ENCODE measurements at regions not wholly inside any gene's neighbourhood (a gene's known extent, or its start where the extent isn't known, plus 50 kb on each side); places are given as distances from the start of the nearest gene placed in this dataset.

DNA sequence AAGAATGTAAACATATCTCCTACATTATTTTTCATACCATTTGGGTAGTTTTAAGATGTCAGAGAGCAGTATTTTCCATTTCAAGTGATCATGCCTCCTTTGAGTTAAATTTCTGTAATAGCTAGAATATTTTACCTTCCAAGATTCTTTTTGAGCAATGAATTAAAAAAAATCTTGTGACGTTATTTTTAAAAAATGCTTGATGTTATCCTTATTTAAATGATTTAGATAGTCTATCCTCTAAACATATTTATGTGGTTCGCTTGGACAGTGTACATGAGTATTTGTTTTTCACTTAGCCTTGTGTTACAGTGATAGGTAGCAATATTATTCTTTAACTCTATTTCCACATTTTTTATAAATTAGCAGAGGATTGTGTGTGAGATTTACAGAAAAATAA lies 639.2 kb upstream of the CDH2 start:
- ATAC-seq (no peak), DNase-seq (ENCODE audit: low read depth in 1 of 2, low spot score in 1 of 2) (no peak), FAIRE-seq (no peak)
- no peak overlapping the region for H3K4me3 ChIP-seq
- CTCF ChIA-PET, result no interaction called here
- POLR2A ChIA-PET, result no interaction called here
- WGBS (ENCODE audit: missing lambda C conversion rate), result 24% methylated on average over 2 of the region's 2 CpGs
- no peak for TF ChIP-seq HEYL (CRISPR knock-in tag; IDR thresholded peaks at IDR 0.05)
- TF ChIP-seq JUN (IDR thresholded peaks at IDR 0.05), result no peak
- no peak for TF ChIP-seq BHLHE40 (IDR thresholded peaks at IDR 0.05; ENCODE audit: low read depth, low read length)
- TF ChIP-seq ATOH8 (CRISPR knock-in tag; IDR thresholded peaks at IDR 0.05; ENCODE audit: low read depth), result no peak
- no peak for TF ChIP-seq PHF8 (IDR thresholded peaks at IDR 0.05; ENCODE audit: borderline replicate concordance, low read depth)
- no peak for TF ChIP-seq TP53 (CRISPR knock-in tag; IDR thresholded peaks at IDR 0.05)
- TF ChIP-seq, protein P1, sequence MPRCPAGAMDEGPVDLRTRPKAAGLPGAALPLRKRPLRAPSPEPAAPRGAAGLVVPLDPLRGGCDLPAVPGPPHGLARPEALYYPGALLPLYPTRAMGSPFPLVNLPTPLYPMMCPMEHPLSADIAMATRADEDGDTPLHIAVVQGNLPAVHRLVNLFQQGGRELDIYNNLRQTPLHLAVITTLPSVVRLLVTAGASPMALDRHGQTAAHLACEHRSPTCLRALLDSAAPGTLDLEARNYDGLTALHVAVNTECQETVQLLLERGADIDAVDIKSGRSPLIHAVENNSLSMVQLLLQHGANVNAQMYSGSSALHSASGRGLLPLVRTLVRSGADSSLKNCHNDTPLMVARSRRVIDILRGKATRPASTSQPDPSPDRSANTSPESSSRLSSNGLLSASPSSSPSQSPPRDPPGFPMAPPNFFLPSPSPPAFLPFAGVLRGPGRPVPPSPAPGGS (IDR thresholded peaks at IDR 0.05), result no peak
- TF ChIP-seq, protein P2, sequence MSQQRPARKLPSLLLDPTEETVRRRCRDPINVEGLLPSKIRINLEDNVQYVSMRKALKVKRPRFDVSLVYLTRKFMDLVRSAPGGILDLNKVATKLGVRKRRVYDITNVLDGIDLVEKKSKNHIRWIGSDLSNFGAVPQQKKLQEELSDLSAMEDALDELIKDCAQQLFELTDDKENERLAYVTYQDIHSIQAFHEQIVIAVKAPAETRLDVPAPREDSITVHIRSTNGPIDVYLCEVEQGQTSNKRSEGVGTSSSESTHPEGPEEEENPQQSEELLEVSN (IDR thresholded peaks at IDR 0.05; ENCODE audit: borderline replicate concordance, low read depth), result no peak
- H3K27ac ChIP-seq, result no peak overlapping the region
- H3K4me2 ChIP-seq, result no peak overlapping the region
- H3K4me1 ChIP-seq, result no peaks in the 10 kb centered on the region
- no peaks in the 10 kb centered on the region for H3K9me3 ChIP-seq

DNA sequence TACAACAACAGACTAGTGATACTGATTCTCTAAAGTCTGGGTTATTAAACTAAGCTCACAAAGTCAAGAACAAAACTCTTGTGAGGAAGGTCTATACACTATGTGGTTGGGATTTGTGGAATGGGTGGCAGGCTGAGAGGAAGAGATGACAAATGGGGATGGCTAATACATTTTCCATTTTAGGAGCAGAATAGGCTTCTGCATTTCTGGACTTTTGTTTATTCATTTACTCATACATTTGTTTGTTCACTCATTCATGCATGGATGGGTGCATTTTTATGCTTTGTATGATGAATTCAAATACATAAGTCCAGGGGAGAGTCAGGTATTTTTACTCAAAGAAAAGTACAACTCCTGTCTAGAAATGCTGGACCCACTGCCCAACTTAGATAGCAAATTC lies 637.4 kb upstream of the CDH2 start:
- ATAC-seq, result no peak
- FAIRE-seq, result no peak
- DNase-seq (ENCODE audit: low read depth in 1 of 2, low spot score in 1 of 2), result no peak
- Histone ChIP-seq H3K4me2 (no peak overlapping the region), H3K27ac (no peak overlapping the region), H3K9me3 (no peaks in the 10 kb centered on the region), H3K4me1 (no peaks in the 10 kb centered on the region), H3K4me3 (no peak overlapping the region)
- ChIA-PET CTCF (no interaction called here), POLR2A (no interaction called here)
- no peak for TF ChIP-seq CBX2 (IDR thresholded peaks at IDR 0.05; ENCODE audit: borderline replicate concordance, low read depth)
- TF ChIP-seq, protein P1 (IDR thresholded peaks at IDR 0.05), result no peak
- no peak for TF ChIP-seq HOXA7 (CRISPR knock-in tag; IDR thresholded peaks at IDR 0.05)

DNA sequence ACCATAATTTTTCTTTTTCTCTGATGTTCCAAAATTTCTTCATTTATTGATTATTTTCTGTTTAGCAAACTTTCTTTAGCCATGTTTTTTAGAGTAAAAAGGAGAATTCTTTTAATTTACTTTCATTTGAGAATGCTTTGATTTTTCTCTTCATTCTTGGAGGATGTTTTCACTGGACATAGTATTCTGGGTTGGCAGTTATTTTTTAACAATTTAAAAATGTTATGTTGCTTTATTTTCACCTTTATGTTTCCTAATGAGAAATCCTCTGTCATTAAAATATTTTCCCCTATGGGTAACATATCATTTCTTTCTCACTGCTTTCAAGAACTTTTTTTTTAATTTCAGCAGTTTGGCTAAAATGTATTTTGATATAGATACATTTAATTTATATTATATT lies 631.4 kb upstream of the CDH2 start:
- FAIRE-seq (no peak), DNase-seq (ENCODE audit: low read depth in 1 of 2, low spot score in 1 of 2) (no peak), ATAC-seq (no peak)
- no peak overlapping the region for H3K4me2 ChIP-seq
- ChIA-PET POLR2A (no interaction called here), CTCF (no interaction called here)
- TF ChIP-seq CBX8 (IDR thresholded peaks at IDR 0.05), result no peak
- no peak for TF ChIP-seq USF2 (IDR thresholded peaks at IDR 0.05)
- no peak for TF ChIP-seq JUN (IDR thresholded peaks at IDR 0.05)
- TF ChIP-seq TFCP2L1 (CRISPR knock-in tag; IDR thresholded peaks at IDR 0.05), result no peak
- TF ChIP-seq, protein P3, sequence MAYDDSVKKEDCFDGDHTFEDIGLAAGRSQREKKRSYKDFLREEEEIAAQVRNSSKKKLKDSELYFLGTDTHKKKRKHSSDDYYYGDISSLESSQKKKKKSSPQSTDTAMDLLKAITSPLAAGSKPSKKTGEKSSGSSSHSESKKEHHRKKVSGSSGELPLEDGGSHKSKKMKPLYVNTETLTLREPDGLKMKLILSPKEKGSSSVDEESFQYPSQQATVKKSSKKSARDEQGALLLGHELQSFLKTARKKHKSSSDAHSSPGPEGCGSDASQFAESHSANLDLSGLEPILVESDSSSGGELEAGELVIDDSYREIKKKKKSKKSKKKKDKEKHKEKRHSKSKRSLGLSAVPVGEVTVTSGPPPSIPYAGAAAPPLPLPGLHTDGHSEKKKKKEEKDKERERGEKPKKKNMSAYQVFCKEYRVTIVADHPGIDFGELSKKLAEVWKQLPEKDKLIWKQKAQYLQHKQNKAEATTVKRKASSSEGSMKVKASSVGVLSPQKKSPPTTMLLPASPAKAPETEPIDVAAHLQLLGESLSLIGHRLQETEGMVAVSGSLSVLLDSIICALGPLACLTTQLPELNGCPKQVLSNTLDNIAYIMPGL (CRISPR knock-in tag; IDR thresholded peaks at IDR 0.05; ENCODE audit: borderline replicate concordance), result no peak
- no peak for TF ChIP-seq CHD2 (IDR thresholded peaks at IDR 0.05; ENCODE audit: low read length, partially characterized antibody)
- TF ChIP-seq FOSB (CRISPR knock-in tag; IDR thresholded peaks at IDR 0.05), result no peak
- TF ChIP-seq, protein P4, sequence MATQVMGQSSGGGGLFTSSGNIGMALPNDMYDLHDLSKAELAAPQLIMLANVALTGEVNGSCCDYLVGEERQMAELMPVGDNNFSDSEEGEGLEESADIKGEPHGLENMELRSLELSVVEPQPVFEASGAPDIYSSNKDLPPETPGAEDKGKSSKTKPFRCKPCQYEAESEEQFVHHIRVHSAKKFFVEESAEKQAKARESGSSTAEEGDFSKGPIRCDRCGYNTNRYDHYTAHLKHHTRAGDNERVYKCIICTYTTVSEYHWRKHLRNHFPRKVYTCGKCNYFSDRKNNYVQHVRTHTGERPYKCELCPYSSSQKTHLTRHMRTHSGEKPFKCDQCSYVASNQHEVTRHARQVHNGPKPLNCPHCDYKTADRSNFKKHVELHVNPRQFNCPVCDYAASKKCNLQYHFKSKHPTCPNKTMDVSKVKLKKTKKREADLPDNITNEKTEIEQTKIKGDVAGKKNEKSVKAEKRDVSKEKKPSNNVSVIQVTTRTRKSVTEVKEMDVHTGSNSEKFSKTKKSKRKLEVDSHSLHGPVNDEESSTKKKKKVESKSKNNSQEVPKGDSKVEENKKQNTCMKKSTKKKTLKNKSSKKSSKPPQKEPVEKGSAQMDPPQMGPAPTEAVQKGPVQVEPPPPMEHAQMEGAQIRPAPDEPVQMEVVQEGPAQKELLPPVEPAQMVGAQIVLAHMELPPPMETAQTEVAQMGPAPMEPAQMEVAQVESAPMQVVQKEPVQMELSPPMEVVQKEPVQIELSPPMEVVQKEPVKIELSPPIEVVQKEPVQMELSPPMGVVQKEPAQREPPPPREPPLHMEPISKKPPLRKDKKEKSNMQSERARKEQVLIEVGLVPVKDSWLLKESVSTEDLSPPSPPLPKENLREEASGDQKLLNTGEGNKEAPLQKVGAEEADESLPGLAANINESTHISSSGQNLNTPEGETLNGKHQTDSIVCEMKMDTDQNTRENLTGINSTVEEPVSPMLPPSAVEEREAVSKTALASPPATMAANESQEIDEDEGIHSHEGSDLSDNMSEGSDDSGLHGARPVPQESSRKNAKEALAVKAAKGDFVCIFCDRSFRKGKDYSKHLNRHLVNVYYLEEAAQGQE (IDR thresholded peaks at IDR 0.05), result no peak
- TF ChIP-seq, protein P5, sequence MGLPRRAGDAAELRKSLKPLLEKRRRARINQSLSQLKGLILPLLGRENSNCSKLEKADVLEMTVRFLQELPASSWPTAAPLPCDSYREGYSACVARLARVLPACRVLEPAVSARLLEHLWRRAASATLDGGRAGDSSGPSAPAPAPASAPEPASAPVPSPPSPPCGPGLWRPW (IDR thresholded peaks at IDR 0.05), result no peak
- TF ChIP-seq RCOR1 (IDR thresholded peaks at IDR 0.05; ENCODE audit: low read depth, low read length), result no peak
- no peak for TF ChIP-seq HDAC2 (IDR thresholded peaks at IDR 0.05)
- TF ChIP-seq CEBPB (IDR thresholded peaks at IDR 0.05), result no peak
- no peak for TF ChIP-seq MAZ (IDR thresholded peaks at IDR 0.05; ENCODE audit: borderline replicate concordance, low read depth, low read length)
- no peak for TF ChIP-seq HOXB13 (CRISPR knock-in tag; IDR thresholded peaks at IDR 0.05; ENCODE audit: low read depth)
- no peak for TF ChIP-seq CBX2 (IDR thresholded peaks at IDR 0.05; ENCODE audit: borderline replicate concordance, low read depth)
- no peak overlapping the region for H3K4me3 ChIP-seq
- H3K4me1 ChIP-seq, result no peaks in the 10 kb centered on the region
- H3K27ac ChIP-seq, result no peak overlapping the region
- H3K9me3 ChIP-seq, result no peaks in the 10 kb centered on the region
